ENCODE measurements at regions not wholly inside any gene's neighbourhood (a gene's known extent, or its start where the extent isn't known, plus 50 kb on each side); places are given as distances from the start of the nearest gene placed in this dataset.
A peak's percentile ranks its signal among the peaks of the same experiment; 100 is the strongest.

GRCh38 chr1:195934817-195935553 is 673.3 kb downstream of the KCNT2 start:
- TF ChIP-seq CTCF (conservative IDR thresholded peaks at IDR 0.05; ENCODE audit: control insufficient read depth, insufficient read depth, low read depth, low read length) = no peak
- no peak for DNase-seq (ENCODE audit: low read depth)
- no peak overlapping the region for H3K4me3 ChIP-seq (ENCODE audit: control insufficient read depth, low read depth, low read length)

- no peak for TF ChIP-seq CTCF (conservative IDR thresholded peaks at IDR 0.05; ENCODE audit: control insufficient read depth, insufficient read depth, low read depth, low read length)
- no peak overlapping the region for H3K4me3 ChIP-seq (ENCODE audit: control insufficient read depth, low read depth, low read length)
- DNase-seq (ENCODE audit: low read depth) = no peak
Observed at GRCh38 chr1:195933835-195934234, 674.4 kb downstream of the KCNT2 start.

GRCh38 chr1:195915826-195916225 is 692.4 kb downstream of the KCNT2 start:
- H3K4me3 ChIP-seq (ENCODE audit: control insufficient read depth, low read depth, low read length) = no peak overlapping the region
- no peak for TF ChIP-seq CTCF (conservative IDR thresholded peaks at IDR 0.05; ENCODE audit: control insufficient read depth, insufficient read depth, low read depth, low read length)

GRCh38 chr1:195909061-195909460 is 699.2 kb downstream of the KCNT2 start:
- no peak overlapping the region for H3K4me3 ChIP-seq (ENCODE audit: control insufficient read depth, low read depth, low read length)
- DNase-seq (ENCODE audit: low read depth) = peak; percentile 1
- TF ChIP-seq CTCF (conservative IDR thresholded peaks at IDR 0.05; ENCODE audit: control insufficient read depth, insufficient read depth, low read depth, low read length) = no peak

More at GRCh38 chr1:195915826-195916225, 692.4 kb downstream of the KCNT2 start:
- no peak for DNase-seq (ENCODE audit: low read depth)

GRCh38 chr1:195908121-195908520 is 700.1 kb downstream of the KCNT2 start:
- TF ChIP-seq CTCF (conservative IDR thresholded peaks at IDR 0.05; ENCODE audit: control insufficient read depth, insufficient read depth, low read depth, low read length) = no peak
- no peak overlapping the region for H3K4me3 ChIP-seq (ENCODE audit: control insufficient read depth, low read depth, low read length)
- peak; percentile 5 for DNase-seq (ENCODE audit: low read depth)

GRCh38 chr1:195903203-195903602 is 705.0 kb downstream of the KCNT2 start:
- H3K4me3 ChIP-seq (ENCODE audit: control insufficient read depth, low read depth, low read length) = no peak overlapping the region
- no peak for TF ChIP-seq CTCF (conservative IDR thresholded peaks at IDR 0.05; ENCODE audit: control insufficient read depth, insufficient read depth, low read depth, low read length)
- DNase-seq (ENCODE audit: low read depth) = no peak
